Testis (tissue), 2 donors: ENCODE measurements at regions not wholly inside any gene's neighbourhood (a gene's known extent, or its start where the extent isn't known, plus 50 kb on each side); places are given as distances from the start of the nearest gene placed in this dataset.

Source experiments
- DNase-seq: peaks from one replicate; pipeline ENCODE4 v3.0.0-alpha.2; 2019
- H3K27ac ChIP-seq, 2 donors: fragments of 200-600 bp; sonication (generic); one replicate each; pipeline ENCODE4 v1.5.1; 2019
- H3K27me3 ChIP-seq: fragments of 200-600 bp; sonication (generic); one replicate; pipeline ENCODE4 v1.5.1; 2019
- H3K36me3 ChIP-seq: fragments of 200-600 bp; sonication (generic); one replicate; pipeline ENCODE4 v1.5.1; 2017; ENCODE audit warnings: low read depth; ENCODE audit errors: missing control alignments
- H3K4me1 ChIP-seq: fragments of 200-600 bp; sonication (generic); one replicate; pipeline ENCODE4 v1.5.1; 2019
- H3K4me3 ChIP-seq, 2 donors: fragments of 200-600 bp; sonication (generic); one replicate each; pipeline ENCODE4 v1.5.1; 2017 to 2019
- H3K9me3 ChIP-seq: fragments of 200-600 bp; sonication (generic); one replicate; pipeline ENCODE4 v1.5.1; 2017
- POLR2A ChIP-seq: fragments of 450-650 bp; IDR thresholded peaks from one replicate; pipeline ENCODE4 v1.6.1; 2017; ENCODE audit warnings: antibody characterized with exemption, mild to moderate bottlenecking, moderate library complexity
- WGBS, 2 donors: methylation state at CpG; one replicate each; pipeline ENCODE4 v1.1.5; 2018; 5-methylcytosine and 5-hydroxymethylcytosine counted together
- intact Hi-C: fragments of 100-400 bp; cut with DNase I; formaldehyde crosslinking; loops from one replicate; pipeline ENCODE4 v1.15.1; 2023; ENCODE audit warnings: low total_unique reads
- TF ChIP-seq, protein P1 (sequence below), 3 experiments: fragments of 450-650 bp in 2 of 3; fragments of 200-600 bp in 1 of 3; sonication (generic) in 1 of 3; IDR thresholded peaks; one replicate each; pipeline ENCODE4 v1.5.1; 2016 to 2019; ENCODE audit warnings: antibody characterized with exemption in 3 of 3, mild to moderate bottlenecking in 2 of 3, moderate library complexity in 1 of 3

DNA sequence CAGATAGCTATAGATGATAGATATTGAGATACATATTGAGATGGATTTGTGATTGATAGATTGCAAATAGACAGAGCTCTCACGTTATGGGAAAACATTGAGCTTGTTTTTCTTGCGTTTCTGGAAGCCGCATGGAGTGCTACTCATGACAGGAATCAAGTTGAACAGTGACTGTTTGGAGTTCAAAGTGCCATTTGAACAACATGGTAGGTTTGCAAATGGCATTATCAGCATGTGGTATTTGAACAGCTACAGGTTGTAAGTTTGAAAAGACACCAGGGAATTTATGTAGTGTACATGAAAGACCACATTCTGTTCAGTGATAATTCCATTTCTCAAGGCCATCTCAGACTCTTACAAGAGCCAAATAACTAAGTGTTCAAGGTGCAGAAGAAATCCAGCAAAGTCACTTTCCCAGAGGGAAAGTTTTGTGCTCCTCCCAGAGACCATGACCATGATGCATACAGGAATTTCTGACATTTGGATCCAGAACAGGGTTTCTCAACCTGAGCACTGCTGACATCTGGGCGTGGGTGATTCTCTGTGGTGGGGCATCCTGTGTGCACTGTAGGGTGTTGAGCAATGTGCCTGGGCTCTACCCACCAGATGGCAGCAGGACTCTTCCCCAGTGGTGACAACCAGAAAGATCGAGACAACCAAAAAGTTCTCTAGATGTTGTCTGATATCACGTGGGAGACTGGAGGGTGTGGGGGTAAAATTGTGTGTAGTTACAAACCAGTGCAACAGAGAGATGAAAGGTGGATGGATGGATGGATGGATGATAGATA lies 399.1 kb upstream of the AMELY start:
- DNase-seq, result no peak
- 83 to 84% methylated on average over 5 to 6 of the region's 6 CpGs for WGBS, 2 donors
- no peaks in the 10 kb centered on the region for H3K4me1 ChIP-seq

GRCh38 chrY:7308816-7309215 lies 397.3 kb upstream of the AMELY start:
- H3K27ac ChIP-seq, result no peak overlapping the region
- no peak overlapping the region for H3K4me3 ChIP-seq
- 81 to 85% methylated on average over 5 of the region's 5 CpGs for WGBS, 2 donors
- no peak for DNase-seq
- H3K9me3 ChIP-seq, result no peaks in the 10 kb centered on the region
- no peaks in the 10 kb centered on the region for H3K27me3 ChIP-seq
- no peaks in the 10 kb centered on the region for H3K36me3 ChIP-seq
- no peaks in the 10 kb centered on the region for H3K4me1 ChIP-seq
- TF ChIP-seq, protein P1, sequence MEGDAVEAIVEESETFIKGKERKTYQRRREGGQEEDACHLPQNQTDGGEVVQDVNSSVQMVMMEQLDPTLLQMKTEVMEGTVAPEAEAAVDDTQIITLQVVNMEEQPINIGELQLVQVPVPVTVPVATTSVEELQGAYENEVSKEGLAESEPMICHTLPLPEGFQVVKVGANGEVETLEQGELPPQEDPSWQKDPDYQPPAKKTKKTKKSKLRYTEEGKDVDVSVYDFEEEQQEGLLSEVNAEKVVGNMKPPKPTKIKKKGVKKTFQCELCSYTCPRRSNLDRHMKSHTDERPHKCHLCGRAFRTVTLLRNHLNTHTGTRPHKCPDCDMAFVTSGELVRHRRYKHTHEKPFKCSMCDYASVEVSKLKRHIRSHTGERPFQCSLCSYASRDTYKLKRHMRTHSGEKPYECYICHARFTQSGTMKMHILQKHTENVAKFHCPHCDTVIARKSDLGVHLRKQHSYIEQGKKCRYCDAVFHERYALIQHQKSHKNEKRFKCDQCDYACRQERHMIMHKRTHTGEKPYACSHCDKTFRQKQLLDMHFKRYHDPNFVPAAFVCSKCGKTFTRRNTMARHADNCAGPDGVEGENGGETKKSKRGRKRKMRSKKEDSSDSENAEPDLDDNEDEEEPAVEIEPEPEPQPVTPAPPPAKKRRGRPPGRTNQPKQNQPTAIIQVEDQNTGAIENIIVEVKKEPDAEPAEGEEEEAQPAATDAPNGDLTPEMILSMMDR (IDR thresholded peaks at IDR 0.05), result no peak
- TF ChIP-seq POLR2A, result no peak
- intact Hi-C loops, result no loop called here

More for the DNA sequence above, 399.1 kb upstream of the AMELY start:
- Histone ChIP-seq H3K9me3 (no peaks in the 10 kb centered on the region), H3K27me3 (no peaks in the 10 kb centered on the region), H3K27ac (no peak overlapping the region), H3K36me3 (no peaks in the 10 kb centered on the region), H3K4me3 (no peak overlapping the region)
- TF ChIP-seq, protein P1 (IDR thresholded peaks at IDR 0.05), result no peak
- TF ChIP-seq POLR2A, result no peak
- intact Hi-C loops, result no loop called here

DNA sequence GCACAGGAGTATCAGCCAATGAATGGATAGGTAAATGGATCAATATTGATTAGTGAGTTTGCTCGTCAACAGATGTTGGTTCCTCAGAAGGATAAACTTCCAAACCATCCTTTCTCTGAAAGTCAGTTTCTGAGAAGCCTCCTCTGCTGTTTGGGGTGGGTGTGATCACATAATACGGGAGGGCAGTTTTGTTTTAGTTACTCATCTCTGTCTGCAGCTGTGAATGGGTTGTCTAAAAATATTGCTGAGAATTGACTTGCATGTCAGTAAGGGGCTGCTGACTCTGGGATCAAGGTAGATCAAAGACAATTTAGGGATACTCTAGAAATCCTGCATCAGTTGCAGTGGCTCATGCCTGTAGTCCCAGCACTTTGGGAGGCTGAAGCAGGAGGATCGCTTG lies 390.8 kb upstream of the AMELY start:
- no peak for DNase-seq
- intact Hi-C loops, result no loop called here
- Histone ChIP-seq H3K27me3 (no peaks in the 10 kb centered on the region), H3K36me3 (no peaks in the 10 kb centered on the region), H3K4me3 (no peak overlapping the region), H3K9me3 (no peaks in the 10 kb centered on the region), H3K27ac (no peak overlapping the region), H3K4me1 (no peaks in the 10 kb centered on the region)
- TF ChIP-seq, protein P1 (IDR thresholded peaks at IDR 0.05), result no peak
- TF ChIP-seq POLR2A, result no peak
- WGBS, 2 donors, result 92 to 100% methylated on average over 2 to 3 of the region's 3 CpGs

- Histone ChIP-seq H3K4me1 (no peaks in the 10 kb centered on the region), H3K27ac (no peak overlapping the region), H3K4me3 (no peak overlapping the region), H3K27me3 (no peaks in the 10 kb centered on the region), H3K9me3 (no peaks in the 10 kb centered on the region), H3K36me3 (no peaks in the 10 kb centered on the region)
- intact Hi-C loops, result no loop called here
- WGBS, 2 donors, result 38 to 72% methylated on average over 3 of the region's 3 CpGs
- DNase-seq, result no peak
- TF ChIP-seq POLR2A, result no peak
- TF ChIP-seq, protein P1 (IDR thresholded peaks at IDR 0.05), result no peak
Observed at GRCh38 chrY:7299960-7300359, 388.4 kb upstream of the AMELY start.

- no peak overlapping the region for H3K27ac ChIP-seq
- no peak overlapping the region for H3K4me3 ChIP-seq
- H3K27me3 ChIP-seq, result no peaks in the 10 kb centered on the region
- no peaks in the 10 kb centered on the region for H3K4me1 ChIP-seq
- DNase-seq, result no peak
- intact Hi-C loops, result no loop called here
- TF ChIP-seq, protein P1 (IDR thresholded peaks at IDR 0.05), result no peak
- no peaks in the 10 kb centered on the region for H3K36me3 ChIP-seq
- no peaks in the 10 kb centered on the region for H3K9me3 ChIP-seq
- 71 to 91% methylated on average over 1 of the region's 1 CpG for WGBS, 2 donors
Observed at GRCh38 chrY:7292113-7292512, 380.6 kb upstream of the AMELY start.
